Hippocampal formation (tissue), 2 donors: ENCODE measurements at regions not wholly inside any gene's neighbourhood (a gene's known extent, or its start where the extent isn't known, plus 50 kb on each side); places are given as distances from the start of the nearest gene placed in this dataset.
"Not testable (repeated sequence)": the region's sequence is repeated elsewhere in the genome, so short reads cannot be mapped to it uniquely, and the experiment has no call there.

Experiments used
- DNase-seq, 2 donors: peaks; one replicate each; lab custom pipeline; 2025; lab: John Stamatoyannopoulos, UW

DNA sequence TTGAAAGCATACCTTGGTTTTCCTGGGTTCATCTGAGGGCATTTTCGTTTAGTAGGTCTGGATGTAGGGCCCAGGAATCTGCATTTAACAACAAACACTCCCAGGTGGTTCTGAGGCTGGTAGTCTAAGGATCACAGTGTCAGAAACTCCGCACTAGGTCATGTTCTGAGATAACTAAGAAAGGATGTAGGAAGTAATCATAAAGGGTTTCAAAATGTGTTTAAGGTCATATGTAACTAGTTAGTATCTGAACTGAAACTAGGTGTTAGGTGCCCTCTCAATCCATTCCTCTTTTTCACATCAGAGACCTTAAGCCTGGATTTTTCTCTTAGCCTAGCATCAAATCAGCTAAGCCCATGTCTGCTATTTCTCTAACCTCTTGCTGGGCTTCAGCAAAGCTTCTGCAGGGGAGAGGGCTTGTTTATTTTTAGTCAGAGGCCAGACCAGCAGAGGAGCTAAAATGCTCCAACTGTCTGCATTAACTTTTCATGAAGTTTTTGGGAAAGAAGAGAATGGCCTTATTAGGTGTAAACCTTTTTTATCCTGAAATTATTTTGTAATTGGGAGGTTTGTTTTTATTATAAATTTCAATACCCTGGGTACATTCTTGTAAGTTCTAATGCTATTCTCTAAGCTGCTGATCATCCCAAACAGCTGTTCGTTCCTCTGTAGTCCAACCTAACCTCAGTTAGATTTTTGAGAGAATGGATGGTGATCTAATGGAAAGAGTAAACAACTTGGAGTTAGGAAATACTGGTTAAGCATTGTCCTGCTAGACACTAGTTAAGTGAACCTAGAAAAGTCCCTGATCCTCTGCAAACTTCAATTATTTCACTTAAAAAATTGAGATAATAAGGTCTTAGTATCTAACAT lies 262.8 kb upstream of the RFC3 start:
- DNase-seq = no peak

DNA sequence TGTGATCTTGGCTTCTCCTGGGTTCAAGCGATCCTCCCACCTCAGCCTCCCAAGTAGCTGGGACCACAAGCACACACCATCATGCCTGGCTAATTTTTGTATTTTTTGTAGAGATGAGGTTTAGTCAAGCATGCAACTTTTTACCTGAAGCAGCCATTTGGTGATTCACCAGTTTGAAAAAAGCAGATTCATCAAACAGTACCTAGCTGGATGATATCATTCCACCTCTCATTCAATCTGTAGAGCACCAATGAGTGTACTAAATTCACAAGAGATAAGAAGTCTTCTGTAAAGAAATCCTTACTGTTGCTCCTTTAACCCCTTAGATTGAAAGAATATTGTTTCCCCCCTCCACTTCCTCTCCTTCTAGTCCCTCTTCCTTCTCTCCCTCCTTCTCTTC lies 261.1 kb upstream of the RFC3 start:
- no peak for DNase-seq

DNA sequence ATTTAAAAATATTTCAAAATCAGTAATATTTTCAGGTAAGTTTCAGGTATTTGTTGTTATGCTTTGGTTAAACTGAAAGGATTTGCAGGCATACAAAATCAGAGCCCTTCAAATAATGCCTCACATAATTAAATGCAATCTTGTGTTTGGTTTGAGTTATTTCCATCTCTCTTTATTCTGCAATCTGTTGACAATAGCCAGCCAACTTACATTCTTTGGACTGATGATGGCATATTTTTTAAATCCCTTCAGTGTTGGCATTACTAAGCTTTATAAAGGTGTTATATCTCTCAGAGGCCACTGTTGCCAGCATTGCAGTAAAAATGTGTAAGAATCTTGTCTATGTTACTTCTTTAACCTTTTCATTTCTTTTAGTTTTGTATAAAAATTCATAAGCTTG lies 257.2 kb upstream of the RFC3 start:
- DNase-seq = peak in 1 of 2 donors; percentile 18

GRCh38 chr13:33561627-33562026 lies 256.3 kb upstream of the RFC3 start:
- no peak for DNase-seq

DNA sequence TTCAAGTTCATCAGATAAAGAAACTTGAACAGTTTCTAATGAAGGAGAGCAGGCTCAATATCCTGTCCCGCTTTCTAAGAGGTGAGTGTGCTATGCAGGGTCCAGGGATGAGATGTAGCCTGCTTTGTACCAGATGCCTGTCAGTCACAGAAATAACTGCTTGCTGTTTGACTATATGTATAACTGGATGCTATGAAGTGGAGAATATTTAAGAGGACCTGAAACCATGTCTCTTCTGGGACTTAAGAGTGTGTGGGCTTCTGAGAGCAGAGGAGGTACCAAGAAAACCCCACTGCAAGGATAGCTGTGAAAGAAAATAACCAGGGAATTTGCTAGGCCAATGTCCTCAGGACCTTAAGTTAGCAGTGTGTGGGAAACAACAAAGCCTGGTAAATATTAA lies 246.3 kb upstream of the RFC3 start:
- no peak for DNase-seq

GRCh38 chr13:33572322-33572721 lies 245.6 kb upstream of the RFC3 start:
- not testable (repeated sequence) for DNase-seq

DNA sequence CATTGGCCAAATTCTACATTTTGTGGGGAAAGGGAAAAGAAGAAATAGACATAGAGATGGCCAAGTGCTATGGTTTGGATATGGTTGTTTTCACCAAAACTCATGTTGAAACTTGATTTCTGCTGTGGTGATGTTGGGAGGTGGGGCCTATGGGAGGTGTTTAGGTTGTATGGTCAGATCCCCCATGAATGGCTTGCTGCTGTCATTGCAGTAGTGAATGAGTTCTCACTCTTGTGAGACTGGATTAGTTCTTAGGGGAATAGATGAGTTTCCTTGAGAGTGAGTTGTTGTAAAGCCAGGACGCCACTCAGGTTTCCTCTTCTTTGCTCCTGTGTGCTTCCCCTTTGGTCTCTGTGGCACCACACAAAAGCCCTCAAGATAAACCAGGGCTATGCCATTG lies 242.6 kb upstream of the RFC3 start:
- no peak for DNase-seq

DNA sequence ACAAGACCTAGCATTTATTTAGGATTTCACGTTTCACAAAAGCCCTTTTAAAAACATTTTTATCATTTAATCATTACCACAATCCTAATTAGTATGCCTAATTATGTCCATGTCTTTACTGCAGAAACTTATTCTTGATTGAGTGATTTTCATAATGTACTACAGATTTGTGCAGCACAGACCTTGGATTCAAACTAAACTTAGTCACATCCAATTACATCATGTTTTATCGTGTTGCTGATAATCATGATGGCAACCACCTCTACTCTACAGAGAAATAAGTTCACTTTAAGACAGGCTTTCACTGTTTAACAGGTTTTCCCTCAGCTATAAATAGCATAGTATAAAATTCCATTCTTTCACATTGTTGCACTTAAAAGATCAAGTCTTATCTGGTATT lies 240.9 kb upstream of the RFC3 start:
- DNase-seq = no peak

GRCh38 chr13:33578786-33579185 lies 239.2 kb upstream of the RFC3 start:
- no peak for DNase-seq

- no peak for DNase-seq
These were observed 235.8 kb upstream of the RFC3 start for GRCh38 chr13:33582121-33582520.

GRCh38 chr13:33583398-33583797 lies 234.6 kb upstream of the RFC3 start:
- no peak for DNase-seq

DNA sequence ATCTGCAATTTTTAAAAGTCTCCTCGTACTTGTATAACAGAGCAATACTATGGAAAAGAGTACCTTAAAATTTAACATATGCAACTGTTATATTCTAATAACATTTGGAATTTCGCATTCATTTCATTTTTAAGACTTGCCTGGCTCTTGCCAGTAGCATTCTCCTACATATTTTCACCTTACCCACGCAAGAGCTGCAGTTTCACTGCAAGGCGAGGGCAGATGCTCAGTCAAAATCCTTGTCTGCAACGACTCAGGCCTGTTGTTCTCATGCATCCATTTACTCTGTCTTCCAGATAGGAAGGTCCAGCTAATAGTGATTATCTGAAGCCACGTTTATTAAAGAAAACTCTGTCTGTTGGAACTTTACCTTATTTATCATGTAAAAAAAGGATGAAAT lies 227.0 kb upstream of the RFC3 start:
- peak in 1 of 2 donors; percentile 29 for DNase-seq

DNA sequence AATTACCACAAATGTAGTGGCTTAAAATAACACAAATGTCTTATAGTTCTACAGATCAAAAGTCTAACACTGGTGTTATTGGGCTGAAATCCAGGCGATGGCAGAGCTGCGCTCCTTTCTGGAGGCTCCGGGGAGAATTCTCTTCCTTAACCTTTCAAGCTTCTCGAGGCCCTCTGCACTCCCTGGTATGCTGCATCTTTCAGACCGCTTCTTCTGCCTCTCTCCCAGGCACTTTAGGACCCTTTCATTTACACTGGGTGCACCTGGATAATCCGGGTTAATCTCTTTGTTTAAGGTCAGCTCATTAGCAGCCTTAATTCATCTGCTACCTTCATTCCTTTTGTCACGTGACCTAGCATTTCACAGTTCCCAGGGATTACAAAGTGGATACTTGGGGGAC lies 211.3 kb upstream of the RFC3 start:
- peak; percentile 47 to 64 for DNase-seq

DNA sequence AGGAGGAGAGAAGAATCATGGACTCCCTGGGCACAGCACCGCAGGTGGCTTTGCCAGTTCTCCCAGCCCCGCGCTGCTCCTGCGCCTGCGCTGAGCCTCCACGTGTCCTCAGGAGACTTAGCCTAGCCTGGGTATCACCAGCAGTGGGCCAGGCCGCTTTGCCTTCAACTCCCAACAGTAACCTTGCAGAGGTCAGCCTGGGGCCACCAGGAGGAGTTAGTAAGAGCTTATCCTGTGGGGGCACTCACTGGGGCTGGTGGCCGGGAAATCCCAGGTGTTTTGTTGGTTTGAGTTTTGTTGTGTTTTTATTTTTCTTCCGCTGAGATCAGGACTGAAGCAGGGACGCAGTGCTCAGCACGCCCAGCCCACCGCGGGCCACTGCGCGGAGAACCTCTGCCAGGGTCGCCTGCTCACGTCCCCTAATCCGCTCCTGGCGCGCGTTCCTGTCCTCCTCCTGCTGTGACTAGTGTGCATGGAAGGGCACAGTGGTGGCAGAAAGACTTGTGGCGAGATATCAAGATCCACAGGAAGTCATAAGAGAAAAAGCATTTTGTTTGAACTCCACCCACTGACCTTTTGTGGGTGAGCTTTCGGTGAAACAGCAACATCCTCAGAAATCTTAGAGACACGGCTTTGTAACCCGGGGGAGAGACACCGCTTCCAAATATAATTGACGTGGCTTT lies 207.4 kb upstream of the RFC3 start:
- DNase-seq = peak in 1 of 2 donors; percentile 70

- peak; percentile 74 to 75 for DNase-seq
These were observed 206.7 kb upstream of the RFC3 start for GRCh38 chr13:33611121-33611805.

DNA sequence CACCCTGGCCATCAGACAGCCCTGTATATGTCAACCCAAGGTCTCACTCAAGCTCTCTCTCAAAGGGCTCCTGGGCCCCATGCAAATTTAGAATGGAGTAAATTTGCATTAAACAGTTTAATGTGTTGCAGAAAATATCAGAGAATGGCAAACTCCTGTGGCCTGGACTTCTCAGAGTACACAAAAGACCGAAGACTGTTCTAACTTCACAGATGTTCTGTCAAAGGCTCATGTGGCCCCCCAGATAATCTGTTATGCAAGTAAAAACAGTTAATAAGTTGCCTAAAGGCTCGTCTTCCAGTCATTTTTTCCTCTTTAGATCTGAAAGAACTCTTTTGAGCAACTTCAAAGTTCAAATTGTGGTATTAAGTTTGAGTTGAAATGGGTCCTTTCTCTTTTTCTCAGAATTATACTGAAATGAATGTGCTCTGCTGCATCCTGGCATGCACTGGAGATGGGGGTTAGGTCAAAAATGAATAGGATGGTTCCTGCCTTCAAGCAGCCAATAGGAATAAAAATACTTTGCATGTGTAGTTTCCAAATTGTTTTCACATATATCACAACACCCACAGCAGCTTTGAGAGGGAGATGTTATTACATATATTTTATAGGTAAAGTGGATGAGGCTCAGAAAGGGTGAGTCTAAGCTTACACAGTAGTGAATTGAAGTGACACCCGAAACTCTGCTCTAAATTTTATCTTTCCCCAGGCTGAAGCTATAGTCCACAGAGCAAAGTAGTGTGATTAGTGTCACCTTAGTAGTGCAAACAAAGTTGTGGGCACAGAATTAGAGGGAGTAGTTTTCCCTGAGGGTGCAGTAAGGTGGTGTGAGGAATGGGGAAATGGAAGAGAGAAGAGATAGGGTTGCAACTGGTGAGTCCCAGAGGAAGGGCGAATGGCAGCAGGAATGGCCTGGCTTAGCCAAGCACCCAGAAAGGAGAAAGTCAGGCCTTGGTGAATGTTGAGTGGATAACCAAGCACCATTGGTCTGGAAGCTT lies 205.0 kb upstream of the RFC3 start:
- DNase-seq = no peak

DNA sequence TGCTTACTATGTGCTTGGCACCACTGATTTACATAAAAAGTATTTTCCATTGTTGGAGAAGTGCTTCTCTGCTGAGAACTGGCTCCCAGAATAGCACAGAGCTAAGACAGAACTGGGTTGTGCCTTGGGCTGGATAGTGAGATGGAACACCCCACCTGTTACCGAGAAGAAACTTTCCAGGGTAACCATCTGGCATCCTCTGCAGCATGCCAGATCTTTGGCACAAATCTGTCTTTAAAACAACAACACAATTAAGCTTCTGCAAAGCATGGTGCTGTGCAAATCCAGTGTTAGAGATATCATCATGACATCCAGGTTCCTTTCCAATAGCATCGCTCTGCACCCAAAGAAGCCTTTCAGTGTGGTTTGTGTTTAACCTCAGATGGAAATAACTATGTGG lies 202.5 kb upstream of the RFC3 start:
- DNase-seq = peak in 1 of 2 donors; percentile 41

DNA sequence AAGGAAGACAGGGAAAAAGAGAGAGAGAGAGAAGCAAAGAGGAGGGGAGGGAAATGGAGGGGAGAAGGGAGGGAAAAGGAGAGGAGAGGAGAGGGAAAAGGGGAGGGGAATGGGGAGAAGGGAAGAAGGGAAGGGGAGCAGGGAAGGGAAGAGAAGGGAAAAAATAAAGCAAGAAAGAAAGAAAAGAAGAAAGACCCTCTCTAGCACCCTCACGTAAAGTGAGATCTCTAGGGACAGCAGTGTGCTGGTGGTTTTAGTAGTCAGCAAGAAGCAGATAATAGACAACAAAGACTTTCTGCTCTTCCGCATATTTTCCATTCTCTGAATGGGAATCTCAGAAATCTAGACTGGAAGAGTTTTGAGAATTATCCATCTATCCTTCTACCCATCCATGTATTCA lies 201.8 kb upstream of the RFC3 start:
- DNase-seq = no peak

- no peak for DNase-seq
These were observed 200.9 kb upstream of the RFC3 start for GRCh38 chr13:33617055-33617454.

DNA sequence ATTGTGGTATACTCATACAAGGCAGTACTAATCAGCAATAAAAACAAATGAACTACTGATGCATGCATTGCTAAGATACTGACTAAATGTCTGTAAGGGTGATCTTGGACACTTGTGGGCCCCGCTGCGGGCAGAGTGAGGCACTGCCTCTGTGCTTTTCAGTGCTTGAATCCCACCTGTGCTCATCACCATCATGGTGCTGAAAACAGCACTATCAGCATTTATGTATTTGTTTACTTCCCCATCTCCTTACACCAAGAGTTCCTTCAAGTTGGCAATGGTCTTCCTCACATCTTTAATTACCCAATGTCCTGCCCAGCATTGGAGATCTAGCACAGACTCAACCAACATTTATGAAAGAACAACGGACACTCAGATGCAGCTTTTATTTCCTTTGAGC lies 193.7 kb upstream of the RFC3 start:
- no peak for DNase-seq

DNA sequence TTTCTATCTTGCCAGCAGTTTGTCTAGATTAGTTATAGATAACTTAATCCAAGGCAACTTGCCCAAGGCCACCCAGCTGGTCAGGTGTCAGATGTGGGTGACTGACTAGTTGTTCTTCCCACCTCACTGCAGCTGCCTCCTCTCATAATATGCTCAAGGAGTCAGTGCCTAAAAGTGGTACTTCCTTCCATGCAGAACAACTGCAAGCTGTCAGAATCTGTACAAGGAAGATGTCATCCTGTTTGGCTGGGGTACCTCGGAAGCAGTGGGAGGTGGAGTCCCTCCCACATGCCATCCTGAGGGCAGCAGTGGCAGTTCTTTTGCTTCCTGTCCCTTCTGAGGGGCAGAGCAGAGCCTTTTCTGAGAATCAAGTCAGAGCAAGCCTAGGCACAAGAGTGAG lies 193.2 kb upstream of the RFC3 start:
- DNase-seq = no peak

DNA sequence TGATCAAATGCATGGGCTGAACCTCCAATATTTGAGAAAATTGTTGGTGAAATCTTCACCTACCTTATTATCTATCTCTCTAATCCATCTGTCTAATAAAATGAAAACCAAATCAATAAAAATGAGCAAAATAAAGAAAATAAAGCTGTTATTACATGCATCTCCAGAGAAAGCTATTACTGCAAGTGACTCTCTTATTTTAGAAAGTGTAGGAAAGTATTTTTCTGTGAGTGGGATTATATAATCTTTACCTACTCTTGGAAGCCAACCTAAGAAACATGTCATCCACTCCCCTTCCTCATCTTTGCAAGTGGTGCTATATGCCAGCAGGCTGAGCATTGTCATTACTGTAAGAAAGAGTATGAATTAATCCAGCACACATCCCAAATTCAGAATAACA lies 191.5 kb upstream of the RFC3 start:
- no peak for DNase-seq
